ENCODE measurements at regions not wholly inside any gene's neighbourhood (a gene's known extent, or its start where the extent isn't known, plus 50 kb on each side); places are given as distances from the start of the nearest gene placed in this dataset.

DNA sequence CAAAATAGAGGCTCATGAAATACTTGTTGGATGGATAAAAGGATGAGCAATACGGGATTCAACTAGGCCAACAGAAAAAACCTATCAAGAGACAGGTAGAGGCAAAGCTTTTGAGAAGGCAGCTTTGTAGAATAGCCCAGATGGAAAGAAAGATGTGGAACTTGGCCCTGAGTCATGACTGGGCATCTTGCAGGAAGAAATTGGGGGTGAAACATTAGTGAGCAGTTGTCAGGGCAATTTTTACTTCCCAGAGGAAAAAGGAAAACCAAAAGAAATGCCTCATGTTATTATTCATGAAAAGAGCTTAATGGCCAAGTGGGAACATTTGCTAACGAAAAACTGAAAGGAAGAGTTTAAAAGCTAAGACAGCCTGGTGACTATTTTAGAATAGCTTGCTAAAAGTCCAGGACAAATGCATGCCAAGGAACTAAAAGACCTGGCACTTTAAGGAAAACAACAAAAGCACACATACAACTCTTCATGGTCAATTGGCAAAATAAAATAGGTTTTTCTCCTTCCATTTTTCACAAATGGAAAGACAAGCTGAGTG is 180.1 kb downstream of the HS3ST3A1 start:
- TF ChIP-seq, protein P1, sequence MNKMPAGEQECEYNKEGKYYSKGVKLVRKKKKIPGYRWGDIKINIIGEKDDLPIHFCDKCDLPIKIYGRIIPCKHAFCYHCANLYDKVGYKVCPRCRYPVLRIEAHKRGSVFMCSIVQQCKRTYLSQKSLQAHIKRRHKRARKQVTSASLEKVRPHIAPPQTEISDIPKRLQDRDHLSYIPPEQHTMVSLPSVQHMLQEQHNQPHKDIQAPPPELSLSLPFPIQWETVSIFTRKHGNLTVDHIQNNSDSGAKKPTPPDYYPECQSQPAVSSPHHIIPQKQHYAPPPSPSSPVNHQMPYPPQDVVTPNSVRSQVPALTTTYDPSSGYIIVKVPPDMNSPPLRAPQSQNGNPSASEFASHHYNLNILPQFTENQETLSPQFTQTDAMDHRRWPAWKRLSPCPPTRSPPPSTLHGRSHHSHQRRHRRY (tag by site-specific recombination; IDR thresholded peaks at IDR 0.05): no peak
- no peak for TF ChIP-seq ZNF549 (tag by site-specific recombination; IDR thresholded peaks at IDR 0.05)
- no peak for TF ChIP-seq MEIS1 (CRISPR knock-in tag; IDR thresholded peaks at IDR 0.05; ENCODE audit: borderline replicate concordance)
- no peak for TF ChIP-seq ZNF48 (tag by site-specific recombination; IDR thresholded peaks at IDR 0.05)
- TF ChIP-seq ZNF311 (tag by site-specific recombination; IDR thresholded peaks at IDR 0.05; ENCODE audit: borderline replicate concordance): no peak
- TF ChIP-seq ZNF776 (tag by site-specific recombination; IDR thresholded peaks at IDR 0.05; ENCODE audit: borderline replicate concordance): no peak
- TF ChIP-seq ZNF423 (tag by site-specific recombination; IDR thresholded peaks at IDR 0.05): no peak
- CTCF ChIA-PET: interaction anchor here (0.6 to 1.0 kb wide), 2 partner anchors 84 to 867 kb away, joined by 3 read pairs; no protein-coding TSS in a partner anchor
- Histone ChIP-seq H3K4me3 (ENCODE audit: low read depth, low read length) (no peak overlapping the region), H3K9me3 (ENCODE audit: control insufficient read depth, insufficient read depth, low read depth, low read length) (no peaks in the 10 kb centered on the region), H3K36me3 (ENCODE audit: control insufficient read depth in 2 of 2, insufficient read depth in 1 of 2, low read length in 2 of 2) (no peaks in the 10 kb centered on the region), H3K27ac (ENCODE audit: extremely low read depth, low read depth, low read length) (no peak overlapping the region), H3K4me1 (ENCODE audit: control insufficient read depth, insufficient read depth, low read length) (peaks cover 3% of the 10 kb centered on the region)
- POLR2A ChIA-PET: interaction anchor here (0.5 kb wide), 1 partner anchor 1857 kb away, joined by 4 read pairs; no protein-coding TSS in a partner anchor

DNA sequence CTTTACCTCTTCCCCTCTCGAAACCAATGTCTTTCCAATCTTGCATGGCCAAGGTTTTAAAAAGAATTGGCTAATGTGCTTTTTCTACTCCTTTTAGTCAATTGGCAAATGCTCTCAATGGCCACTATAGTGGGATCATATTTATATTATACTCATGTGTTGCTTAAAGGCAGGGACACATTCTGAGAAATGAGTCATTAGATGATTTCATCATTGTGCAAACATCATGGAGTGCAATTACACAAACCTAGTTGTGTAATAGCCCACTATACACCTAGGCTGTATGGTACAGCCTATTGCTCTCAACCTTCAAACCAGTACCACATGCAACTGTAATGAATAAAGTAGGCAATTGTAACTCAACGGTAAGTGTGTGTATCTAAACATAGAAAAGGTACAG is 180.9 kb downstream of the HS3ST3A1 start:
- Histone ChIP-seq H3K9me3 (ENCODE audit: control insufficient read depth, insufficient read depth, low read depth, low read length) (no peaks in the 10 kb centered on the region), H3K4me3 (ENCODE audit: low read depth, low read length) (no peak overlapping the region), H3K27ac (ENCODE audit: extremely low read depth, low read depth, low read length) (no peak overlapping the region), H3K36me3 (ENCODE audit: control insufficient read depth in 2 of 2, insufficient read depth in 1 of 2, low read length in 2 of 2) (no peaks in the 10 kb centered on the region), H3K4me1 (ENCODE audit: control insufficient read depth, insufficient read depth, low read length) (peaks cover 9% of the 10 kb centered on the region)
- ChIA-PET CTCF (no interaction called here), POLR2A (no interaction called here)
- TF ChIP-seq ZNF473 (tag by site-specific recombination; IDR thresholded peaks at IDR 0.05): no peak
- TF ChIP-seq ZNF843 (tag by site-specific recombination; IDR thresholded peaks at IDR 0.05): no peak
- peak; percentile 46; the same call in 1 of the 2 replicates for TF ChIP-seq ZNF10 (tag by site-specific recombination; IDR thresholded peaks at IDR 0.05)
- TF ChIP-seq, protein P2, sequence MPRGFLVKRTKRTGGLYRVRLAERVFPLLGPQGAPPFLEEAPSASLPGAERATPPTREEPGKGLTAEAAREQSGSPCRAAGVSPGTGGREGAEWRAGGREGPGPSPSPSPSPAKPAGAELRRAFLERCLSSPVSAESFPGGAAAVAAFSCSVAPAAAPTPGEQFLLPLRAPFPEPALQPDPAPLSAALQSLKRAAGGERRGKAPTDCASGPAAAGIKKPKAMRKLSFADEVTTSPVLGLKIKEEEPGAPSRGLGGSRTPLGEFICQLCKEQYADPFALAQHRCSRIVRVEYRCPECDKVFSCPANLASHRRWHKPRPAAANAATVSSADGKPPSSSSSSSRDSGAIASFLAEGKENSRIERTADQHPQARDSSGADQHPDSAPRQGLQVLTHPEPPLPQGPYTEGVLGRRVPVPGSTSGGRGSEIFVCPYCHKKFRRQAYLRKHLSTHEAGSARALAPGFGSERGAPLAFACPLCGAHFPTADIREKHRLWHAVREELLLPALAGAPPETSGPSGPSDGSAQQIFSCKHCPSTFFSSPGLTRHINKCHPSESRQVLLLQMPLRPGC (tag by site-specific recombination; IDR thresholded peaks at IDR 0.05): peak; percentile 70; the same call in 1 of the 2 replicates
- no peak for TF ChIP-seq KLF7 (tag by site-specific recombination; IDR thresholded peaks at IDR 0.05; ENCODE audit: borderline replicate concordance)
- TF ChIP-seq, protein P3, sequence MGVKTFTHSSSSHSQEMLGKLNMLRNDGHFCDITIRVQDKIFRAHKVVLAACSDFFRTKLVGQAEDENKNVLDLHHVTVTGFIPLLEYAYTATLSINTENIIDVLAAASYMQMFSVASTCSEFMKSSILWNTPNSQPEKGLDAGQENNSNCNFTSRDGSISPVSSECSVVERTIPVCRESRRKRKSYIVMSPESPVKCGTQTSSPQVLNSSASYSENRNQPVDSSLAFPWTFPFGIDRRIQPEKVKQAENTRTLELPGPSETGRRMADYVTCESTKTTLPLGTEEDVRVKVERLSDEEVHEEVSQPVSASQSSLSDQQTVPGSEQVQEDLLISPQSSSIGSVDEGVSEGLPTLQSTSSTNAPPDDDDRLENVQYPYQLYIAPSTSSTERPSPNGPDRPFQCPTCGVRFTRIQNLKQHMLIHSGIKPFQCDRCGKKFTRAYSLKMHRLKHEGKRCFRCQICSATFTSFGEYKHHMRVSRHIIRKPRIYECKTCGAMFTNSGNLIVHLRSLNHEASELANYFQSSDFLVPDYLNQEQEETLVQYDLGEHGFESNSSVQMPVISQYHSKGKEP (tag by site-specific recombination; IDR thresholded peaks at IDR 0.05): no peak
- no peak for TF ChIP-seq ZNF658 (tag by site-specific recombination; IDR thresholded peaks at IDR 0.05)
- no peak for TF ChIP-seq ZNF114 (tag by site-specific recombination; IDR thresholded peaks at IDR 0.05)
- TF ChIP-seq ZNF585B (tag by site-specific recombination; IDR thresholded peaks at IDR 0.05): no peak
- TF ChIP-seq ZNF155 (tag by site-specific recombination; IDR thresholded peaks at IDR 0.05): no peak
- TF ChIP-seq YY2 (tag by site-specific recombination; IDR thresholded peaks at IDR 0.05): peak; percentile 51; the same call in 1 of the 2 replicates
- peak; percentile 86; the same call in 1 of the 2 replicates for TF ChIP-seq ZNF558 (tag by site-specific recombination; IDR thresholded peaks at IDR 0.05)
- TF ChIP-seq, protein P4, sequence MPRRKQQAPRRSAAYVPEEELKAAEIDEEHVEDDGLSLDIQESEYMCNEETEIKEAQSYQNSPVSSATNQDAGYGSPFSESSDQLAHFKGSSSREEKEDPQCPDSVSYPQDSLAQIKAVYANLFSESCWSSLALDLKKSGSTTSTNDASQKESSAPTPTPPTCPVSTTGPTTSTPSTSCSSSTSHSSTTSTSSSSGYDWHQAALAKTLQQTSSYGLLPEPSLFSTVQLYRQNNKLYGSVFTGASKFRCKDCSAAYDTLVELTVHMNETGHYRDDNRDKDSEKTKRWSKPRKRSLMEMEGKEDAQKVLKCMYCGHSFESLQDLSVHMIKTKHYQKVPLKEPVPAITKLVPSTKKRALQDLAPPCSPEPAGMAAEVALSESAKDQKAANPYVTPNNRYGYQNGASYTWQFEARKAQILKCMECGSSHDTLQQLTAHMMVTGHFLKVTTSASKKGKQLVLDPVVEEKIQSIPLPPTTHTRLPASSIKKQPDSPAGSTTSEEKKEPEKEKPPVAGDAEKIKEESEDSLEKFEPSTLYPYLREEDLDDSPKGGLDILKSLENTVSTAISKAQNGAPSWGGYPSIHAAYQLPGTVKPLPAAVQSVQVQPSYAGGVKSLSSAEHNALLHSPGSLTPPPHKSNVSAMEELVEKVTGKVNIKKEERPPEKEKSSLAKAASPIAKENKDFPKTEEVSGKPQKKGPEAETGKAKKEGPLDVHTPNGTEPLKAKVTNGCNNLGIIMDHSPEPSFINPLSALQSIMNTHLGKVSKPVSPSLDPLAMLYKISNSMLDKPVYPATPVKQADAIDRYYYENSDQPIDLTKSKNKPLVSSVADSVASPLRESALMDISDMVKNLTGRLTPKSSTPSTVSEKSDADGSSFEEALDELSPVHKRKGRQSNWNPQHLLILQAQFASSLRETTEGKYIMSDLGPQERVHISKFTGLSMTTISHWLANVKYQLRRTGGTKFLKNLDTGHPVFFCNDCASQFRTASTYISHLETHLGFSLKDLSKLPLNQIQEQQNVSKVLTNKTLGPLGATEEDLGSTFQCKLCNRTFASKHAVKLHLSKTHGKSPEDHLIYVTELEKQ (tag by site-specific recombination; IDR thresholded peaks at IDR 0.05; ENCODE audit: borderline replicate concordance): peak; percentile 75; the same call in 1 of the 2 replicates
- TF ChIP-seq ZNF791 (tag by site-specific recombination; IDR thresholded peaks at IDR 0.05): no peak
- no peak for TF ChIP-seq ZNF221 (tag by site-specific recombination; IDR thresholded peaks at IDR 0.05; ENCODE audit: borderline replicate concordance)
- TF ChIP-seq SALL2 (tag by site-specific recombination; IDR thresholded peaks at IDR 0.05; ENCODE audit: borderline replicate concordance): no peak
- TF ChIP-seq ZBTB7A (tag by site-specific recombination; IDR thresholded peaks at IDR 0.05; ENCODE audit: low read depth): no peak
- TF ChIP-seq ZNF211 (tag by site-specific recombination; IDR thresholded peaks at IDR 0.05; ENCODE audit: low read depth): no peak
- TF ChIP-seq ZNF350 (tag by site-specific recombination; IDR thresholded peaks at IDR 0.05): no peak
- TF ChIP-seq ZNF121 (tag by site-specific recombination; IDR thresholded peaks at IDR 0.05): no peak
- TF ChIP-seq SP3 (tag by site-specific recombination; IDR thresholded peaks at IDR 0.05): 0 out of 2 replicates have a peak, but pooled peaks have one; percentile 14
- no peak for TF ChIP-seq ZFP3 (tag by site-specific recombination; IDR thresholded peaks at IDR 0.05; ENCODE audit: low read depth)
